ENCODE measurements at regions not wholly inside any gene's neighbourhood (a gene's known extent, or its start where the extent isn't known, plus 50 kb on each side); places are given as distances from the start of the nearest gene placed in this dataset.

GRCh38 chr3:105197863-105198262 lies 168.8 kb upstream of the ALCAM start:
- Histone ChIP-seq H3K4me1 (ENCODE audit: low read depth) (no peaks in the 10 kb centered on the region), H3K4me3 (no peak overlapping the region), H3K9me3 (no peaks in the 10 kb centered on the region), H3K36me3 (ENCODE audit: low read depth) (no peaks in the 10 kb centered on the region)
- DNase-seq (no peak), ATAC-seq (no peak)
- intact Hi-C loops (cut with DNase I, micrococcal nuclease), result no loop called here
- no peak for TF ChIP-seq CTCF (IDR thresholded peaks at IDR 0.05)

GRCh38 chr3:105199217-105199616 lies 167.5 kb upstream of the ALCAM start:
- Histone ChIP-seq H3K36me3 (ENCODE audit: low read depth) (no peaks in the 10 kb centered on the region), H3K4me1 (ENCODE audit: low read depth) (no peaks in the 10 kb centered on the region), H3K9me3 (no peaks in the 10 kb centered on the region), H3K4me3 (no peak overlapping the region)
- ATAC-seq (no peak), DNase-seq (no peak)
- no peak for TF ChIP-seq CTCF (IDR thresholded peaks at IDR 0.05)
- intact Hi-C loops (cut with DNase I, micrococcal nuclease), result no loop called here

- no peak for ATAC-seq
- intact Hi-C loops (cut with DNase I, micrococcal nuclease), result no loop called here
- no peak overlapping the region for H3K4me3 ChIP-seq
Measured at GRCh38 chr3:105210141-105210540, 156.6 kb upstream of the ALCAM start.

GRCh38 chr3:105214590-105214989 lies 152.1 kb upstream of the ALCAM start:
- Histone ChIP-seq H3K9me3 (no peaks in the 10 kb centered on the region), H3K36me3 (ENCODE audit: low read depth) (no peaks in the 10 kb centered on the region), H3K4me3 (no peak overlapping the region), H3K4me1 (ENCODE audit: low read depth) (no peaks in the 10 kb centered on the region)
- no peak for ATAC-seq
- intact Hi-C loops (cut with DNase I, micrococcal nuclease), result no loop called here
- TF ChIP-seq CTCF (IDR thresholded peaks at IDR 0.05), result no peak
- no peak for DNase-seq

More at GRCh38 chr3:105210141-105210540, 156.6 kb upstream of the ALCAM start:
- Histone ChIP-seq H3K36me3 (ENCODE audit: low read depth) (no peaks in the 10 kb centered on the region), H3K4me1 (ENCODE audit: low read depth) (no peaks in the 10 kb centered on the region), H3K9me3 (no peaks in the 10 kb centered on the region)
- DNase-seq, result no peak
- TF ChIP-seq CTCF (IDR thresholded peaks at IDR 0.05), result no peak

GRCh38 chr3:105222568-105223093 lies 144.1 kb upstream of the ALCAM start:
- no peaks in the 10 kb centered on the region for H3K4me1 ChIP-seq (ENCODE audit: low read depth)
- intact Hi-C loops (cut with DNase I, micrococcal nuclease), result no loop called here
- ATAC-seq (no peak), DNase-seq (no peak)
- H3K4me3 ChIP-seq, result no peak overlapping the region
- no peaks in the 10 kb centered on the region for H3K9me3 ChIP-seq
- no peaks in the 10 kb centered on the region for H3K36me3 ChIP-seq (ENCODE audit: low read depth)
- TF ChIP-seq CTCF (IDR thresholded peaks at IDR 0.05), result no peak

GRCh38 chr3:105223815-105224214 lies 142.9 kb upstream of the ALCAM start:
- Histone ChIP-seq H3K9me3 (no peaks in the 10 kb centered on the region), H3K4me3 (no peak overlapping the region), H3K36me3 (ENCODE audit: low read depth) (no peaks in the 10 kb centered on the region), H3K4me1 (ENCODE audit: low read depth) (no peaks in the 10 kb centered on the region)
- no peak for ATAC-seq
- peak in 1 of 3 donors; percentile 25 for DNase-seq
- intact Hi-C loops (cut with DNase I, micrococcal nuclease), result no loop called here
- TF ChIP-seq CTCF (IDR thresholded peaks at IDR 0.05), result no peak
